SW480 (cell line): ENCODE measurements at regions not wholly inside any gene's neighbourhood (a gene's known extent, or its start where the extent isn't known, plus 50 kb on each side); places are given as distances from the start of the nearest gene placed in this dataset.
A peak's percentile ranks its signal among the peaks of the same experiment; 100 is the strongest.
"Not testable (repeated sequence)": the region's sequence is repeated elsewhere in the genome, so short reads cannot be mapped to it uniquely, and the experiment has no call there.

Source experiments
- DNase-seq: peaks from one replicate; pipeline ENCODE4 v3.0.0-alpha.2; 2016; ENCODE audit warnings: low spot score

- no peak for DNase-seq
Observed at GRCh38 chr5:114953565-114953964, 216.1 kb downstream of the TRIM36 start.

- DNase-seq = no peak
Observed at GRCh38 chr5:114952876-114953275, 216.8 kb downstream of the TRIM36 start.

GRCh38 chr5:114949756-114950155 is 220.0 kb downstream of the TRIM36 start:
- DNase-seq = no peak

- no peak for DNase-seq
Observed at GRCh38 chr5:114948986-114949621, 220.6 kb downstream of the TRIM36 start.

- no peak for DNase-seq
Observed at GRCh38 chr5:114948363-114948762, 221.3 kb downstream of the TRIM36 start.

- no peak for DNase-seq
Observed at GRCh38 chr5:114940709-114941108, 229.0 kb downstream of the TRIM36 start.

GRCh38 chr5:114935490-114935889 is 234.2 kb downstream of the TRIM36 start:
- no peak for DNase-seq

GRCh38 chr5:114928644-114929462 is 240.9 kb downstream of the TRIM36 start:
- DNase-seq = no peak

- no peak for DNase-seq
Observed at GRCh38 chr5:114924769-114925168, 244.9 kb downstream of the TRIM36 start.

- DNase-seq = no peak
Observed at GRCh38 chr5:114912189-114912920, 257.4 kb downstream of the TRIM36 start.

- DNase-seq = no peak
Observed at GRCh38 chr5:114910727-114911126, 259.0 kb downstream of the TRIM36 start.

GRCh38 chr5:114909424-114909823 is 260.3 kb downstream of the TRIM36 start:
- DNase-seq = no peak

- DNase-seq = no peak
Observed at GRCh38 chr5:114903767-114904166, 265.9 kb downstream of the TRIM36 start.

- no peak for DNase-seq
Observed at GRCh38 chr5:114898602-114899001, 271.1 kb downstream of the TRIM36 start.

- DNase-seq = no peak
Observed at GRCh38 chr5:114883675-114884074, 286.0 kb downstream of the TRIM36 start.

GRCh38 chr5:114859438-114859735 is 310.3 kb downstream of the TRIM36 start:
- no peak for DNase-seq

GRCh38 chr5:114858665-114859437 is 310.9 kb downstream of the TRIM36 start:
- DNase-seq = no peak

- peak; percentile 88 for DNase-seq
Observed at GRCh38 chr5:114857941-114858551, 311.7 kb downstream of the TRIM36 start.

- not testable (repeated sequence) for DNase-seq
Observed at GRCh38 chr5:114844711-114845110, 325.0 kb downstream of the TRIM36 start.

GRCh38 chr5:114839360-114839759 is 330.3 kb downstream of the TRIM36 start:
- DNase-seq = no peak

GRCh38 chr5:114838937-114839336 is 330.8 kb downstream of the TRIM36 start:
- no peak for DNase-seq

GRCh38 chr5:114830114-114830513 is 339.6 kb downstream of the TRIM36 start:
- peak; percentile 37 for DNase-seq
